LNCaP clone FGC (cell line): ENCODE measurements at regions not wholly inside any gene's neighbourhood (a gene's known extent, or its start where the extent isn't known, plus 50 kb on each side); places are given as distances from the start of the nearest gene placed in this dataset.

Experiments used
- DNase-seq: peaks from one replicate; pipeline ENCODE4 v3.0.0-alpha.2; 2011; ENCODE audit warnings: low read depth
- H3K4me3 ChIP-seq: 2 replicates; pipeline ENCODE4 v1.5.1; 2011; ENCODE audit warnings: mild to moderate bottlenecking, low read depth, low read length, control low read depth
- CTCF ChIP-seq: IDR thresholded peaks from 2 replicates; pipeline ENCODE4 v1.5.1; 2012; ENCODE audit warnings: mild to moderate bottlenecking; ENCODE audit not compliant: control insufficient read depth, insufficient read depth; ENCODE audit errors: extremely low read depth

- no peak overlapping the region for H3K4me3 ChIP-seq
- TF ChIP-seq CTCF: no peak
- DNase-seq: no peak
Measured at GRCh38 chr16:5487728-5488127, 390.1 kb upstream of the EEF2KMT start.

GRCh38 chr16:5482256-5482655 lies 384.7 kb upstream of the EEF2KMT start:
- no peak for TF ChIP-seq CTCF

GRCh38 chr16:5480431-5481195 lies 383.0 kb upstream of the EEF2KMT start:
- H3K4me3 ChIP-seq: no peak overlapping the region
- no peak for DNase-seq
- TF ChIP-seq CTCF: no peak

More at GRCh38 chr16:5482256-5482655, 384.7 kb upstream of the EEF2KMT start:
- no peak for DNase-seq
- H3K4me3 ChIP-seq: no peak overlapping the region

- TF ChIP-seq CTCF: no peak
- DNase-seq: no peak
- no peak overlapping the region for H3K4me3 ChIP-seq
Measured at GRCh38 chr16:5479926-5480325, 382.3 kb upstream of the EEF2KMT start.

GRCh38 chr16:5478036-5478435 lies 380.4 kb upstream of the EEF2KMT start:
- no peak overlapping the region for H3K4me3 ChIP-seq
- no peak for TF ChIP-seq CTCF
- DNase-seq: no peak

GRCh38 chr16:5477251-5477650 lies 379.7 kb upstream of the EEF2KMT start:
- no peak for DNase-seq
- no peak for TF ChIP-seq CTCF
- no peak overlapping the region for H3K4me3 ChIP-seq

- no peak for TF ChIP-seq CTCF
- H3K4me3 ChIP-seq: no peak overlapping the region
- no peak for DNase-seq
Measured at GRCh38 chr16:5472552-5472951, 375.0 kb upstream of the EEF2KMT start.
